ENCODE measurements at regions not wholly inside any gene's neighbourhood (a gene's known extent, or its start where the extent isn't known, plus 50 kb on each side); places are given as distances from the start of the nearest gene placed in this dataset.

GRCh38 chr3:35519936-35520335 lies 119.4 kb upstream of the ARPP21 start:
- TF ChIP-seq POLR2A (IDR thresholded peaks at IDR 0.05; ENCODE audit: extremely low read depth, insufficient read length) (no peak), CTCF (IDR thresholded peaks at IDR 0.05; ENCODE audit: low read depth, low read length) (no peak), MYC (IDR thresholded peaks at IDR 0.05; ENCODE audit: low read depth, low read length) (no peak)
- TF ChIP-seq, protein P1, sequence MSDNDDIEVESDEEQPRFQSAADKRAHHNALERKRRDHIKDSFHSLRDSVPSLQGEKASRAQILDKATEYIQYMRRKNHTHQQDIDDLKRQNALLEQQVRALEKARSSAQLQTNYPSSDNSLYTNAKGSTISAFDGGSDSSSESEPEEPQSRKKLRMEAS (IDR thresholded peaks at IDR 0.05; ENCODE audit: low read depth, low read length) = no peak
